Body of pancreas (tissue), 4 donors: ENCODE measurements at regions not wholly inside any gene's neighbourhood (a gene's known extent, or its start where the extent isn't known, plus 50 kb on each side); places are given as distances from the start of the nearest gene placed in this dataset.

Source experiments
- POLR2A ChIP-seq, 3 donors: fragments of 450-650 bp; IDR thresholded peaks; one replicate each; pipeline ENCODE4 v1.6.1; 2016; ENCODE audit warnings: antibody characterized with exemption in 3 of 3, mild to moderate bottlenecking in 2 of 3
- TF ChIP-seq, protein P1 (sequence below), 7 experiments: fragments of 450-650 bp in 4 of 7; fragments of 200-600 bp in 3 of 7; sonication (generic) in 3 of 7; IDR thresholded peaks; one replicate each; pipeline ENCODE4 v1.5.1; 2016 to 2019; ENCODE audit warnings: antibody characterized with exemption in 7 of 7

DNA sequence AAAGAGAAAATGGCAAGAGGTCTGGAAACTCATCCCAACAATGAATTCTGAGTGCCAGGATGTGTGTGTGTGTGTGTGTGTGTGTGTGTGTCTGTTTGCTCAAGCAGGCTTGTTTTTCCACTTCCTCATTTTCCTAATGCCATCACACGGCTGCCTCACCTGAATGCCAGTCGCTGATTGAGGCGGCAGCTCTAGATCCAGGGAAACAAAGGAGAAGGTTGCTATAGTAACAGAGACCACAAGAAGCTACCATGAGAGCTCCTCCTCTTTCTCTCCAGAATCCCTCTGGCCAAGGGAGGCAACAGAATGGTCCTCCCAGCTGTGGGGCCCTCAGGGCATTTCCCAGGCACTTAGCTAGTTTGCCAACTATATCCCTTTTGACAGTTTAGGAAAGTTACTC, 241.1 kb upstream of the TSHZ2 start:
- no peak for TF ChIP-seq POLR2A (IDR thresholded peaks at IDR 0.05)
- TF ChIP-seq, protein P1, sequence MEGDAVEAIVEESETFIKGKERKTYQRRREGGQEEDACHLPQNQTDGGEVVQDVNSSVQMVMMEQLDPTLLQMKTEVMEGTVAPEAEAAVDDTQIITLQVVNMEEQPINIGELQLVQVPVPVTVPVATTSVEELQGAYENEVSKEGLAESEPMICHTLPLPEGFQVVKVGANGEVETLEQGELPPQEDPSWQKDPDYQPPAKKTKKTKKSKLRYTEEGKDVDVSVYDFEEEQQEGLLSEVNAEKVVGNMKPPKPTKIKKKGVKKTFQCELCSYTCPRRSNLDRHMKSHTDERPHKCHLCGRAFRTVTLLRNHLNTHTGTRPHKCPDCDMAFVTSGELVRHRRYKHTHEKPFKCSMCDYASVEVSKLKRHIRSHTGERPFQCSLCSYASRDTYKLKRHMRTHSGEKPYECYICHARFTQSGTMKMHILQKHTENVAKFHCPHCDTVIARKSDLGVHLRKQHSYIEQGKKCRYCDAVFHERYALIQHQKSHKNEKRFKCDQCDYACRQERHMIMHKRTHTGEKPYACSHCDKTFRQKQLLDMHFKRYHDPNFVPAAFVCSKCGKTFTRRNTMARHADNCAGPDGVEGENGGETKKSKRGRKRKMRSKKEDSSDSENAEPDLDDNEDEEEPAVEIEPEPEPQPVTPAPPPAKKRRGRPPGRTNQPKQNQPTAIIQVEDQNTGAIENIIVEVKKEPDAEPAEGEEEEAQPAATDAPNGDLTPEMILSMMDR (IDR thresholded peaks at IDR 0.05) = no peak
